GM13976 (cell line): ENCODE measurements at regions not wholly inside any gene's neighbourhood (a gene's known extent, or its start where the extent isn't known, plus 50 kb on each side); places are given as distances from the start of the nearest gene placed in this dataset.

Experiments
- DNase-seq: peaks from one replicate; pipeline ENCODE4 v3.0.0; 2012; ENCODE audit warnings: low spot score
- CTCF ChIP-seq: IDR thresholded peaks from 2 replicates; pipeline ENCODE4 v1.5.1; 2012; ENCODE audit warnings: borderline replicate concordance, mild to moderate bottlenecking; ENCODE audit not compliant: insufficient read depth; ENCODE audit errors: extremely low read depth, missing control alignments, control extremely low read depth
- in situ Hi-C: fragments of 300-500 bp; cut with MboI; formaldehyde crosslinking; loops from one replicate; pipeline ENCODE4 v1.12.0; 2022; ENCODE audit warnings: low sequenced_read_pairs, mixed read lengths, inconsistent platforms; ENCODE audit not compliant: unreplicated experiment

- no peak for DNase-seq
- in situ Hi-C loops = no loop called here
- TF ChIP-seq CTCF = no peak
Measured at GRCh38 chr16:72357910-72358309, 186.0 kb upstream of the PMFBP1 start.

- no peak for TF ChIP-seq CTCF
- in situ Hi-C loops = no loop called here
- no peak for DNase-seq
Measured at GRCh38 chr16:72355561-72355960, 183.6 kb upstream of the PMFBP1 start.

- TF ChIP-seq CTCF = no peak
- in situ Hi-C loops = no loop called here
- no peak for DNase-seq
Measured at GRCh38 chr16:72349719-72350118, 177.8 kb upstream of the PMFBP1 start.

- in situ Hi-C loops = no loop called here
- TF ChIP-seq CTCF = no peak
- no peak for DNase-seq
Measured at GRCh38 chr16:72332926-72333325, 161.0 kb upstream of the PMFBP1 start.

- in situ Hi-C loops = no loop called here
- TF ChIP-seq CTCF = no peak
- no peak for DNase-seq
Measured at GRCh38 chr16:72324578-72324977, 152.6 kb upstream of the PMFBP1 start.

- TF ChIP-seq CTCF = no peak
- DNase-seq = no peak
Measured at GRCh38 chr16:72317446-72317845, 145.5 kb upstream of the PMFBP1 start.

GRCh38 chr16:72313903-72314302, 141.9 kb upstream of the PMFBP1 start:
- in situ Hi-C loops = no loop called here
- TF ChIP-seq CTCF = no peak
- no peak for DNase-seq

More at GRCh38 chr16:72317446-72317845, 145.5 kb upstream of the PMFBP1 start:
- in situ Hi-C loops = no loop called here
